ENCODE measurements at regions not wholly inside any gene's neighbourhood (a gene's known extent, or its start where the extent isn't known, plus 50 kb on each side); places are given as distances from the start of the nearest gene placed in this dataset.

DNA sequence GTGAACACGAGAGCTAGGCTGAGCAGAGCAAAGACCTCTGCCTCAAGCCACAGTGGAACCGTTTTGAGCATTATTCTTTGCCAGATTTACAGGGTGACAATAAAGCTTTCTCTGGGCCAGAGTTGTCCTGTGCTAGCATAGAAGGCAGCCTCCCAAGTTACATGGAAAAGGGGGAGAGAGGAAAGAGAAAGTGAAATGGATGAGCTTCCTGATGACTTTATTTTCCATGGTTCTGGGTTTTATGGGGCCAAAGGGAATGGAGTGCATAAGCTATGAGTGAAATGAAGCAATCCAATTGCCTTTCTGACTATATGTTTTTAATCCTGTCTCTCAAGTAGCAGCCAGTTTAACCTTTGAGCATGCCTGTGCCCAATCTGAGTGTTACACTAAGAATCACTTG, 428.4 kb downstream of the COG6 start (continued):
- TF ChIP-seq PTBP1 (IDR thresholded peaks at IDR 0.05; ENCODE audit: low read depth, low read length), result no peak

DNA sequence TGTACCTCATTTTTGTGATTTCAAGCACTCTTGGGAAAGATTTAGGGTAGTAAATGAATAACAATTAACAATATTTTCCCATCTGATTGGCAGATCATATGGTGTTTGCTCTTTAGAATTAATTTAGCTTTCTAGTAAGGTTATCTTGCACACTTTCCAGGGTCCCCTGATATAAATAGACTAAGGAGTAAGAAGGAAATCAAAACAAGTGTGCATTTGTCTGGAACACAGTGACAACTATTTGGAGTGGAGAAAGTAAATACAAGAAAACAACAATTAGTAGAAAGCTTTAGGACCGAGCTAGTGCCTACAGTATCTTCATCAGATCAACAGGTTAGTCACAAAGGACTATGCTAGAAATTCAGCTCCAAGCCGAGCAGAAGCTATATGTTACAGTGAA, 429.5 kb downstream of the COG6 start:
- no peak for DNase-seq (ENCODE audit: extremely low read depth in 1 of 4, low spot score in 3 of 4)
- TF ChIP-seq, protein P1, sequence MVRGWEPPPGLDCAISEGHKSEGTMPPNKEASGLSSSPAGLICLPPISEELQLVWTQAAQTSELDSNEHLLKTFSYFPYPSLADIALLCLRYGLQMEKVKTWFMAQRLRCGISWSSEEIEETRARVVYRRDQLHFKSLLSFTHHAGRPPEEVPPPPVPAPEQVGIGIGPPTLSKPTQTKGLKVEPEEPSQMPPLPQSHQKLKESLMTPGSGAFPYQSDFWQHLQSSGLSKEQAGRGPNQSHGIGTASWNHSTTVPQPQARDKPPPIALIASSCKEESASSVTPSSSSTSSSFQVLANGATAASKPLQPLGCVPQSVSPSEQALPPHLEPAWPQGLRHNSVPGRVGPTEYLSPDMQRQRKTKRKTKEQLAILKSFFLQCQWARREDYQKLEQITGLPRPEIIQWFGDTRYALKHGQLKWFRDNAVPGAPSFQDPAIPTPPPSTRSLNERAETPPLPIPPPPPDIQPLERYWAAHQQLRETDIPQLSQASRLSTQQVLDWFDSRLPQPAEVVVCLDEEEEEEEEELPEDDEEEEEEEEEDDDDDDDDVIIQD (CRISPR knock-in tag; IDR thresholded peaks at IDR 0.05), result no peak
- TF ChIP-seq CBX1 (IDR thresholded peaks at IDR 0.05; ENCODE audit: low read depth) (no peak), SP1 (CRISPR knock-in tag; IDR thresholded peaks at IDR 0.05) (no peak), ZNF780A (CRISPR knock-in tag; IDR thresholded peaks at IDR 0.05) (no peak), NR1H2 (CRISPR knock-in tag; IDR thresholded peaks at IDR 0.05) (no peak), MYC (IDR thresholded peaks at IDR 0.05; ENCODE audit: low read depth, low read length) (no peak), MYC (CRISPR knock-in tag; IDR thresholded peaks at IDR 0.05; ENCODE audit: borderline replicate concordance, low read depth) (no peak), TBL1XR1 (IDR thresholded peaks at IDR 0.05; ENCODE audit: low read length in 2 of 2) (no peak)
- TF ChIP-seq, protein P2, sequence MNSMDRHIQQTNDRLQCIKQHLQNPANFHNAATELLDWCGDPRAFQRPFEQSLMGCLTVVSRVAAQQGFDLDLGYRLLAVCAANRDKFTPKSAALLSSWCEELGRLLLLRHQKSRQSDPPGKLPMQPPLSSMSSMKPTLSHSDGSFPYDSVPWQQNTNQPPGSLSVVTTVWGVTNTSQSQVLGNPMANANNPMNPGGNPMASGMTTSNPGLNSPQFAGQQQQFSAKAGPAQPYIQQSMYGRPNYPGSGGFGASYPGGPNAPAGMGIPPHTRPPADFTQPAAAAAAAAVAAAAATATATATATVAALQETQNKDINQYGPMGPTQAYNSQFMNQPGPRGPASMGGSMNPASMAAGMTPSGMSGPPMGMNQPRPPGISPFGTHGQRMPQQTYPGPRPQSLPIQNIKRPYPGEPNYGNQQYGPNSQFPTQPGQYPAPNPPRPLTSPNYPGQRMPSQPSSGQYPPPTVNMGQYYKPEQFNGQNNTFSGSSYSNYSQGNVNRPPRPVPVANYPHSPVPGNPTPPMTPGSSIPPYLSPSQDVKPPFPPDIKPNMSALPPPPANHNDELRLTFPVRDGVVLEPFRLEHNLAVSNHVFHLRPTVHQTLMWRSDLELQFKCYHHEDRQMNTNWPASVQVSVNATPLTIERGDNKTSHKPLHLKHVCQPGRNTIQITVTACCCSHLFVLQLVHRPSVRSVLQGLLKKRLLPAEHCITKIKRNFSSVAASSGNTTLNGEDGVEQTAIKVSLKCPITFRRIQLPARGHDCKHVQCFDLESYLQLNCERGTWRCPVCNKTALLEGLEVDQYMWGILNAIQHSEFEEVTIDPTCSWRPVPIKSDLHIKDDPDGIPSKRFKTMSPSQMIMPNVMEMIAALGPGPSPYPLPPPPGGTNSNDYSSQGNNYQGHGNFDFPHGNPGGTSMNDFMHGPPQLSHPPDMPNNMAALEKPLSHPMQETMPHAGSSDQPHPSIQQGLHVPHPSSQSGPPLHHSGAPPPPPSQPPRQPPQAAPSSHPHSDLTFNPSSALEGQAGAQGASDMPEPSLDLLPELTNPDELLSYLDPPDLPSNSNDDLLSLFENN (IDR thresholded peaks at IDR 0.05; ENCODE audit: low read depth in 2 of 2, low read length in 2 of 2), result no peak
- TF ChIP-seq, protein P3, sequence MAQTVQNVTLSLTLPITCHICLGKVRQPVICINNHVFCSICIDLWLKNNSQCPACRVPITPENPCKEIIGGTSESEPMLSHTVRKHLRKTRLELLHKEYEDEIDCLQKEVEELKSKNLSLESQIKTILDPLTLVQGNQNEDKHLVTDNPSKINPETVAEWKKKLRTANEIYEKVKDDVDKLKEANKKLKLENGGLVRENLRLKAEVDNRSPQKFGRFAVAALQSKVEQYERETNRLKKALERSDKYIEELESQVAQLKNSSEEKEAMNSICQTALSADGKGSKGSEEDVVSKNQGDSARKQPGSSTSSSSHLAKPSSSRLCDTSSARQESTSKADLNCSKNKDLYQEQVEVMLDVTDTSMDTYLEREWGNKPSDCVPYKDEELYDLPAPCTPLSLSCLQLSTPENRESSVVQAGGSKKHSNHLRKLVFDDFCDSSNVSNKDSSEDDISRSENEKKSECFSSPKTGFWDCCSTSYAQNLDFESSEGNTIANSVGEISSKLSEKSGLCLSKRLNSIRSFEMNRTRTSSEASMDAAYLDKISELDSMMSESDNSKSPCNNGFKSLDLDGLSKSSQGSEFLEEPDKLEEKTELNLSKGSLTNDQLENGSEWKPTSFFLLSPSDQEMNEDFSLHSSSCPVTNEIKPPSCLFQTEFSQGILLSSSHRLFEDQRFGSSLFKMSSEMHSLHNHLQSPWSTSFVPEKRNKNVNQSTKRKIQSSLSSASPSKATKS (CRISPR knock-in tag; IDR thresholded peaks at IDR 0.05), result no peak
- in situ Hi-C loops (cut with MboI), result no loop called here
- no peaks in the 10 kb centered on the region for H3K4me1 ChIP-seq (replicated peaks in 1 of 2; ENCODE audit: control insufficient read depth in 2 of 2, insufficient read depth in 2 of 2, low read length in 2 of 2)
- no peaks in the 10 kb centered on the region for H3K36me3 ChIP-seq (ENCODE audit: control insufficient read depth, insufficient read depth, low read length)
- intact Hi-C loops (cut with micrococcal nuclease), result no loop called here
- no peak for ATAC-seq
- H3K9me1 ChIP-seq (ENCODE audit: control insufficient read depth, insufficient read depth, low read length), result no peaks in the 10 kb centered on the region
- no peak overlapping the region for H3K4me3 ChIP-seq
- BruUV-seq (replicated peaks), result no TSS peak
- no peak for FAIRE-seq
- no peak overlapping the region for H3K4me2 ChIP-seq (ENCODE audit: insufficient read depth, low read length)
- H2AFZ ChIP-seq (ENCODE audit: low read depth, low read length), result no peak overlapping the region
- POLR2A ChIA-PET, result no interaction called here
- no peaks in the 10 kb centered on the region for H3K79me2 ChIP-seq (ENCODE audit: control insufficient read depth, insufficient read depth, low read length)
- H4K20me1 ChIP-seq (replicated peaks; ENCODE audit: control insufficient read depth, insufficient read depth, low read length), result no peaks in the 10 kb centered on the region
- no peak overlapping the region for H3K27ac ChIP-seq (ENCODE audit: extremely low read depth, low read depth, low read length)
- H3K9me3 ChIP-seq (replicated peaks; ENCODE audit: control insufficient read depth, insufficient read depth, low read depth, low read length), result no peaks in the 10 kb centered on the region
- H3K27me3 ChIP-seq (ENCODE audit: control insufficient read depth in 2 of 2, insufficient read depth in 2 of 2, low read length in 2 of 2), result peaks cover 0 to 5% of the 10 kb centered on the region in 2 experiments; a peak in 1 of 5 replicates
- 0% methylated on average over 2 of the region's 2 CpGs for WGBS (ENCODE audit: insufficient coverage, low coverage, missing lambda C conversion rate)
- CTCF ChIA-PET (ENCODE audit: low intra/inter-chr PET ratio), result no interaction called here
- no peak overlapping the region for H3K9ac ChIP-seq (ENCODE audit: insufficient read depth in 1 of 2, low read depth in 2 of 2, low read length in 2 of 2)
